Omental fat pad (tissue), 3 donors: ENCODE measurements at regions not wholly inside any gene's neighbourhood (a gene's known extent, or its start where the extent isn't known, plus 50 kb on each side); places are given as distances from the start of the nearest gene placed in this dataset.

Experiments used
- ATAC-seq: fragments of 150-250 bp; one replicate; pipeline ENCODE4 v1.9.1; 2016; ENCODE audit warnings: mild to moderate bottlenecking, moderate library complexity; ENCODE audit not compliant: low FRiP score
- DNase-seq: peaks from one replicate; pipeline ENCODE4 v3.0.0-alpha.2; 2019; ENCODE audit warnings: low spot score
- CTCF ChIP-seq, 3 donors: fragments of 450-650 bp; IDR thresholded peaks; one replicate each; pipeline ENCODE4 v1.5.1; 2016 to 2017; ENCODE audit warnings: antibody characterized with exemption in 3 of 3, mild to moderate bottlenecking in 3 of 3, moderate library complexity in 2 of 3

GRCh38 chr2:105597011-105597805 is 147.5 kb upstream of the NCK2 start:
- TF ChIP-seq CTCF (IDR thresholded peaks at IDR 0.05): no peak
- no peak for DNase-seq
- ATAC-seq: no peak

- ATAC-seq (no peak), DNase-seq (no peak)
- TF ChIP-seq CTCF (IDR thresholded peaks at IDR 0.05): no peak
Measured at GRCh38 chr2:105596411-105596921, 148.2 kb upstream of the NCK2 start.

- DNase-seq: no peak
- no peak for ATAC-seq
- TF ChIP-seq CTCF (IDR thresholded peaks at IDR 0.05): no peak
Measured at GRCh38 chr2:105595536-105595935, 149.2 kb upstream of the NCK2 start.

- DNase-seq: no peak
- no peak for ATAC-seq
- no peak for TF ChIP-seq CTCF (IDR thresholded peaks at IDR 0.05)
Measured at GRCh38 chr2:105593221-105593967, 151.3 kb upstream of the NCK2 start.

GRCh38 chr2:105592288-105592687 is 152.4 kb upstream of the NCK2 start:
- DNase-seq: no peak
- TF ChIP-seq CTCF (IDR thresholded peaks at IDR 0.05): no peak
- ATAC-seq: no peak

- no peak for TF ChIP-seq CTCF (IDR thresholded peaks at IDR 0.05)
- no peak for DNase-seq
- no peak for ATAC-seq
Measured at GRCh38 chr2:105590780-105591660, 153.7 kb upstream of the NCK2 start.
